HCT116 (cell line): ENCODE measurements at regions not wholly inside any gene's neighbourhood (a gene's known extent, or its start where the extent isn't known, plus 50 kb on each side); places are given as distances from the start of the nearest gene placed in this dataset.

ENCODE experiments used
- ELF1 ChIP-seq: IDR thresholded peaks from 2 replicates; pipeline ENCODE4 v1.6.1; 2012; ENCODE audit warnings: low read depth, borderline replicate concordance
- EZH2 ChIP-seq: fragments of 200-600 bp; sonication (generic); IDR thresholded peaks from 2 replicates; pipeline ENCODE4 v1.6.1; 2017; ENCODE audit warnings: antibody characterized with exemption, mixed run types
- FOSL1 ChIP-seq: IDR thresholded peaks from 2 replicates; pipeline ENCODE4 v1.6.1; 2012; ENCODE audit warnings: low read depth
- JUND ChIP-seq: IDR thresholded peaks from 2 replicates; pipeline ENCODE4 v1.6.1; 2012
- POLR2A ChIP-seq: IDR thresholded peaks from 2 replicates; pipeline ENCODE4 v1.7.0; 2011; ENCODE audit warnings: borderline replicate concordance; ENCODE audit not compliant: insufficient read depth, insufficient read length; ENCODE audit errors: extremely low read depth
- POLR2AphosphoS5 ChIP-seq: IDR thresholded peaks from 2 replicates; pipeline ENCODE4 v1.6.1; 2011; ENCODE audit warnings: mild to moderate bottlenecking, low read depth, low read length, moderate library complexity
- RAD21 ChIP-seq: IDR thresholded peaks from 2 replicates; pipeline ENCODE4 v1.6.1; 2012; ENCODE audit warnings: low read depth, mild to moderate bottlenecking
- SIN3A ChIP-seq: IDR thresholded peaks from 2 replicates; pipeline ENCODE4 v1.6.1; 2012; ENCODE audit warnings: low read depth
- YY1 ChIP-seq: IDR thresholded peaks from 2 replicates; pipeline ENCODE4 v1.6.1; 2011; ENCODE audit warnings: low read length, low read depth, moderate library complexity, mild to moderate bottlenecking; ENCODE audit not compliant: insufficient replicate concordance; ENCODE audit errors: extremely low read depth
- ZBTB33 ChIP-seq: IDR thresholded peaks from 2 replicates; pipeline ENCODE4 v1.6.1; 2011; ENCODE audit warnings: mild to moderate bottlenecking, low read length, moderate library complexity; ENCODE audit not compliant: insufficient replicate concordance; ENCODE audit errors: extremely low read depth
- ZFX ChIP-seq: fragments of 450-650 bp; IDR thresholded peaks from 2 replicates; pipeline ENCODE4 v1.6.1; 2017
- ZNF274 ChIP-seq: fragments of 200-500 bp; sonication (Bioruptor generic); IDR thresholded peaks from 2 replicates; pipeline ENCODE4 v1.6.1; 2014; ENCODE audit warnings: mild to moderate bottlenecking, low read depth, low read length, inconsistent platforms
- TF ChIP-seq, protein P1 (sequence below), 3 experiments: fragments of 200-600 bp in 1 of 3; sonication (generic) in 1 of 3; IDR thresholded peaks in 2 of 3; conservative IDR thresholded peaks in 1 of 3; 2 replicates each; pipeline ENCODE4 v1.5.1; 2012 to 2017; ENCODE audit warnings: low read depth in 2 of 3, low read length in 2 of 3, antibody characterized with exemption in 1 of 3, borderline replicate concordance in 1 of 3, control low read depth in 1 of 3, mild to moderate bottlenecking in 1 of 3, mixed read lengths in 1 of 3, mixed run types in 1 of 3, moderate library complexity in 1 of 3; ENCODE audit not compliant: insufficient read depth in 1 of 3
- TF ChIP-seq, protein P2 (sequence below): IDR thresholded peaks from 2 replicates; pipeline ENCODE4 v1.6.1; 2012

DNA sequence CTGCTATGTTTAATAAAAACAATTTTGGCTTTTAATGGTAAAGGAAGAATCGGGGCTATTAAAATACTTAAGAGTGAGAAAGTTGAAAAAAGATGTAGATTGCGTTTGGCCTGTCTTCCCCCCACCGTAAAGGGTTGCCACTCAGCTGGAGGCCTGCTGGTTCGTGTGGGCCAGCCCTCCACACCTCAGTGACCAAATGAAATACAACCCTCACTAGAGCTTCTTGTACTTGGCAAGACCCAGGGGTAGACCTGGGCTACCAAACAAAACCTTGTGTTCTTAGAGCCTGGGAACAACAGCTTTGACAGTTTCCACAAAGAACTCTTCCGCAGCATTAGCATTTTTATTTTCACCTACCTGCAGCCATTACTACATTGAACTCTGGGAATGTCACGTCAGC is 152.8 kb upstream of the PABPC3 start:
- TF ChIP-seq, protein P1, sequence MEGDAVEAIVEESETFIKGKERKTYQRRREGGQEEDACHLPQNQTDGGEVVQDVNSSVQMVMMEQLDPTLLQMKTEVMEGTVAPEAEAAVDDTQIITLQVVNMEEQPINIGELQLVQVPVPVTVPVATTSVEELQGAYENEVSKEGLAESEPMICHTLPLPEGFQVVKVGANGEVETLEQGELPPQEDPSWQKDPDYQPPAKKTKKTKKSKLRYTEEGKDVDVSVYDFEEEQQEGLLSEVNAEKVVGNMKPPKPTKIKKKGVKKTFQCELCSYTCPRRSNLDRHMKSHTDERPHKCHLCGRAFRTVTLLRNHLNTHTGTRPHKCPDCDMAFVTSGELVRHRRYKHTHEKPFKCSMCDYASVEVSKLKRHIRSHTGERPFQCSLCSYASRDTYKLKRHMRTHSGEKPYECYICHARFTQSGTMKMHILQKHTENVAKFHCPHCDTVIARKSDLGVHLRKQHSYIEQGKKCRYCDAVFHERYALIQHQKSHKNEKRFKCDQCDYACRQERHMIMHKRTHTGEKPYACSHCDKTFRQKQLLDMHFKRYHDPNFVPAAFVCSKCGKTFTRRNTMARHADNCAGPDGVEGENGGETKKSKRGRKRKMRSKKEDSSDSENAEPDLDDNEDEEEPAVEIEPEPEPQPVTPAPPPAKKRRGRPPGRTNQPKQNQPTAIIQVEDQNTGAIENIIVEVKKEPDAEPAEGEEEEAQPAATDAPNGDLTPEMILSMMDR (IDR thresholded peaks at IDR 0.05 in 2 of 3, conservative IDR thresholded peaks at IDR 0.05 in 1 of 3; ENCODE audit: borderline replicate concordance in 1 of 3, insufficient read depth in 1 of 3, low read depth in 2 of 3, low read length in 2 of 3), result no peak
- TF ChIP-seq FOSL1 (no peak), POLR2A (no peak), ZNF274 (no peak), POLR2AphosphoS5 (no peak), EZH2 (no peak), RAD21 (no peak), JUND (no peak), ZBTB33 (no peak), YY1 (no peak), ELF1 (no peak), SIN3A (no peak), ZFX (no peak)
- TF ChIP-seq, protein P2, sequence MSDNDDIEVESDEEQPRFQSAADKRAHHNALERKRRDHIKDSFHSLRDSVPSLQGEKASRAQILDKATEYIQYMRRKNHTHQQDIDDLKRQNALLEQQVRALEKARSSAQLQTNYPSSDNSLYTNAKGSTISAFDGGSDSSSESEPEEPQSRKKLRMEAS, result no peak
